Loucy (cell line): ENCODE measurements at regions not wholly inside any gene's neighbourhood (a gene's known extent, or its start where the extent isn't known, plus 50 kb on each side); places are given as distances from the start of the nearest gene placed in this dataset.
A peak's percentile ranks its signal among the peaks of the same experiment; 100 is the strongest.

Source experiments
- H2AFZ ChIP-seq: fragments of 200-600 bp; sonication (generic); 2 replicates; pipeline ENCODE4 v1.6.0; 2016; ENCODE audit warnings: antibody characterized with exemption, mild to moderate bottlenecking, low read length, moderate library complexity
- H3F3A ChIP-seq: fragments of 200-600 bp; 2 replicates; pipeline ENCODE4 v1.6.0; 2016; ENCODE audit warnings: antibody characterized with exemption, low read depth, mild to moderate bottlenecking
- H3K27me3 ChIP-seq: fragments of 200-600 bp; sonication (generic); 2 replicates; pipeline ENCODE4 v1.6.1; 2014; ENCODE audit warnings: low read length, mild to moderate bottlenecking; ENCODE audit not compliant: insufficient read depth, poor library complexity, severe bottlenecking
- H3K36me3 ChIP-seq: fragments of 200-600 bp; sonication (generic); 2 replicates; pipeline ENCODE4 v1.6.1; 2016; ENCODE audit warnings: low read length; ENCODE audit not compliant: insufficient read depth
- H3K4me1 ChIP-seq: fragments of 200-600 bp; sonication (generic); 2 replicates; pipeline ENCODE4 v1.5.1; 2014; ENCODE audit warnings: low read length, mild to moderate bottlenecking; ENCODE audit not compliant: insufficient read depth, poor library complexity, severe bottlenecking
- H3K4me2 ChIP-seq: fragments of 200-600 bp; sonication (generic); 2 replicates; pipeline ENCODE4 v1.6.0; 2014; ENCODE audit warnings: antibody characterized with exemption, low read length, low read depth, mild to moderate bottlenecking; ENCODE audit not compliant: poor library complexity, severe bottlenecking
- H3K4me3 ChIP-seq: fragments of 200-600 bp; sonication (generic); 2 replicates; pipeline ENCODE4 v1.5.1; 2014; ENCODE audit warnings: low read length, mild to moderate bottlenecking, mixed read lengths; ENCODE audit not compliant: poor library complexity, severe bottlenecking
- H3K79me2 ChIP-seq: fragments of 200-600 bp; sonication (generic); 2 replicates; pipeline ENCODE4 v1.6.1; 2014; ENCODE audit warnings: low read length; ENCODE audit not compliant: insufficient read depth
- H3K9ac ChIP-seq: fragments of 200-600 bp; sonication (generic); 2 replicates; pipeline ENCODE4 v1.6.0; 2014; ENCODE audit warnings: mild to moderate bottlenecking, low read depth, low read length, moderate library complexity; ENCODE audit not compliant: poor library complexity, severe bottlenecking
- H3K9me2 ChIP-seq: fragments of 200-600 bp; sonication (generic); replicated peaks from 2 replicates; pipeline ENCODE4 v1.6.1; 2016; ENCODE audit warnings: low read depth, low read length, mixed read lengths
- H3K9me3 ChIP-seq: fragments of 200-600 bp; sonication (generic); 2 replicates; pipeline ENCODE4 v1.6.1; 2014; ENCODE audit warnings: mild to moderate bottlenecking, antibody characterized with exemption, low read length, low read depth; ENCODE audit not compliant: insufficient read depth
- H4K20me1 ChIP-seq: fragments of 200-600 bp; sonication (generic); 2 replicates; pipeline ENCODE4 v1.6.0; 2014; ENCODE audit warnings: antibody characterized with exemption, low read length, mild to moderate bottlenecking; ENCODE audit not compliant: insufficient read depth, poor library complexity, severe bottlenecking
- CTCF ChIP-seq: fragments of 200-600 bp; sonication (generic); conservative IDR thresholded peaks from 2 replicates; pipeline ENCODE4 v1.5.1; 2014; ENCODE audit warnings: mild to moderate bottlenecking, antibody characterized with exemption, low read length
- EZH2phosphoT487 ChIP-seq: fragments of 200-600 bp; IDR thresholded peaks from 2 replicates; pipeline ENCODE4 v1.6.1; 2018; ENCODE audit warnings: antibody characterized with exemption, mild to moderate bottlenecking, moderate library complexity, borderline replicate concordance

- no peaks in the 10 kb centered on the region for H3F3A ChIP-seq
- no peaks in the 10 kb centered on the region for H3K4me1 ChIP-seq
- no peaks in the 10 kb centered on the region for H3K27me3 ChIP-seq
- H3K9me2 ChIP-seq: no peaks in the 10 kb centered on the region
- H3K4me3 ChIP-seq: no peak overlapping the region
- no peaks in the 10 kb centered on the region for H4K20me1 ChIP-seq
- no peak overlapping the region for H2AFZ ChIP-seq
- H3K9ac ChIP-seq: no peak overlapping the region
- no peak overlapping the region for H3K4me2 ChIP-seq
- no peaks in the 10 kb centered on the region for H3K9me3 ChIP-seq
- H3K79me2 ChIP-seq: no peaks in the 10 kb centered on the region
- no peaks in the 10 kb centered on the region for H3K36me3 ChIP-seq
- TF ChIP-seq EZH2phosphoT487 (no peak), CTCF (no peak)
Measured at GRCh38 chr1:221487781-221488524, 253.9 kb downstream of the DUSP10 start.

- H3K4me2 ChIP-seq: no peak overlapping the region
- TF ChIP-seq CTCF: no peak
- no peak for TF ChIP-seq EZH2phosphoT487
- H3F3A ChIP-seq: no peaks in the 10 kb centered on the region
Measured at GRCh38 chr1:221488550-221488949, 253.3 kb downstream of the DUSP10 start.

GRCh38 chr1:221494670-221495069, 247.2 kb downstream of the DUSP10 start:
- no peak for TF ChIP-seq EZH2phosphoT487
- TF ChIP-seq CTCF: no peak
- H2AFZ ChIP-seq: peak overlapping the region; percentile 13; the same call in 1 of the 2 replicates
- no peaks in the 10 kb centered on the region for H3K4me1 ChIP-seq
- H3K4me3 ChIP-seq: no peak overlapping the region
- no peaks in the 10 kb centered on the region for H3F3A ChIP-seq
- H3K9me2 ChIP-seq: no peaks in the 10 kb centered on the region
- no peaks in the 10 kb centered on the region for H3K79me2 ChIP-seq
- H3K36me3 ChIP-seq: no peaks in the 10 kb centered on the region
- no peaks in the 10 kb centered on the region for H3K27me3 ChIP-seq
- no peak overlapping the region for H3K4me2 ChIP-seq
- H4K20me1 ChIP-seq: no peaks in the 10 kb centered on the region
- H3K9me3 ChIP-seq: no peaks in the 10 kb centered on the region
- H3K9ac ChIP-seq: no peak overlapping the region

More at GRCh38 chr1:221488550-221488949, 253.3 kb downstream of the DUSP10 start:
- Histone ChIP-seq H3K27me3 (no peaks in the 10 kb centered on the region), H3K9me3 (no peaks in the 10 kb centered on the region), H2AFZ (no peak overlapping the region), H3K4me3 (no peak overlapping the region), H3K9me2 (no peaks in the 10 kb centered on the region), H3K9ac (no peak overlapping the region), H3K79me2 (no peaks in the 10 kb centered on the region), H3K36me3 (no peaks in the 10 kb centered on the region), H3K4me1 (no peaks in the 10 kb centered on the region), H4K20me1 (no peaks in the 10 kb centered on the region)
